ENCODE measurements at regions not wholly inside any gene's neighbourhood (a gene's known extent, or its start where the extent isn't known, plus 50 kb on each side); places are given as distances from the start of the nearest gene placed in this dataset.

GRCh38 chr17:13182450-13182849 is 164.6 kb upstream of the ELAC2 start:
- no peak for TF ChIP-seq CTCF (conservative IDR thresholded peaks at IDR 0.05; ENCODE audit: low read length)
- no peak for DNase-seq (ENCODE audit: low read depth)
- H3K4me3 ChIP-seq (ENCODE audit: low read length): no peak overlapping the region

- no peak for DNase-seq (ENCODE audit: low read depth)
- no peak for TF ChIP-seq CTCF (conservative IDR thresholded peaks at IDR 0.05; ENCODE audit: low read length)
- no peak overlapping the region for H3K4me3 ChIP-seq (ENCODE audit: low read length)
These were observed 163.9 kb upstream of the ELAC2 start for GRCh38 chr17:13181683-13182082.

GRCh38 chr17:13176436-13176835 is 158.6 kb upstream of the ELAC2 start:
- TF ChIP-seq CTCF (conservative IDR thresholded peaks at IDR 0.05; ENCODE audit: low read length): no peak
- no peak overlapping the region for H3K4me3 ChIP-seq (ENCODE audit: low read length)
- no peak for DNase-seq (ENCODE audit: low read depth)

GRCh38 chr17:13171790-13172189 is 154.0 kb upstream of the ELAC2 start:
- no peak for TF ChIP-seq CTCF (conservative IDR thresholded peaks at IDR 0.05; ENCODE audit: low read length)
- no peak for DNase-seq (ENCODE audit: low read depth)
- H3K4me3 ChIP-seq (ENCODE audit: low read length): no peak overlapping the region

- H3K4me3 ChIP-seq (ENCODE audit: low read length): no peak overlapping the region
- DNase-seq (ENCODE audit: low read depth): no peak
- TF ChIP-seq CTCF (conservative IDR thresholded peaks at IDR 0.05; ENCODE audit: low read length): no peak
These were observed 144.5 kb upstream of the ELAC2 start for GRCh38 chr17:13162361-13162760.

- H3K4me3 ChIP-seq (ENCODE audit: low read length): no peak overlapping the region
- no peak for DNase-seq (ENCODE audit: low read depth)
- no peak for TF ChIP-seq CTCF (conservative IDR thresholded peaks at IDR 0.05; ENCODE audit: low read length)
These were observed 143.0 kb upstream of the ELAC2 start for GRCh38 chr17:13160790-13161189.

GRCh38 chr17:13160296-13160695 is 142.5 kb upstream of the ELAC2 start:
- DNase-seq (ENCODE audit: low read depth): peak; percentile 37
- no peak for TF ChIP-seq CTCF (conservative IDR thresholded peaks at IDR 0.05; ENCODE audit: low read length)
- no peak overlapping the region for H3K4me3 ChIP-seq (ENCODE audit: low read length)
